ENCODE measurements at regions not wholly inside any gene's neighbourhood (a gene's known extent, or its start where the extent isn't known, plus 50 kb on each side); places are given as distances from the start of the nearest gene placed in this dataset.
"Not testable (repeated sequence)": the region's sequence is repeated elsewhere in the genome, so short reads cannot be mapped to it uniquely, and the experiment has no call there.

DNA sequence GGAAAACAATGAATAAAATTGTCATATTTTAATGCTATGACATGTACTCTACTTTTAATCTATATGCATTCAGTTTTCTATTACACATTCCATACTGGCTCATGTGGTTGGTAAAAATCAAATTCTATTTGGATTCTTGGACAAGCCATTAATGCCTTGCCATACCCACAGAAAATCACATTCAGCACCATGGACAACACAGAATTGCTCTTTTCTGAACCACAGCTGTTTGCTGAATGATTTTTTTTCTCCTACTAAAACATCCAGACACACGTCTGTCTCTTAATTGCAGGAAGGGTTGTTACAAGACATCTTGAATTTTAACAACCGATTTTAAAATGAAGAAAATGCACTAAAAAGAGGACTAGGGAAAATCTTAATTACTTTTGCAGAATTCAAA, 675.6 kb downstream of the BRINP1 start:
- Mint-ChIP-seq H3K27ac (no peak overlapping the region), H3K9me3 (peaks cover 0 to 17% (median 0%) of the 10 kb centered on the region in 7 donors), H3K4me3 (no peak overlapping the region), H3K4me1 (peaks cover 0 to 6% (median 0%) of the 10 kb centered on the region in 3 donors), H3K36me3 (no peaks in the 10 kb centered on the region), H3K27me3 (no peaks in the 10 kb centered on the region)
- DNase-seq (no peak), ATAC-seq (ENCODE audit: low read depth in 2 of 2) (no peak)

- not testable (repeated sequence) for DNase-seq; H3K4me1 Mint-ChIP-seq; H3K36me3 Mint-ChIP-seq; H3K27ac Mint-ChIP-seq; H3K27me3 Mint-ChIP-seq; ATAC-seq (ENCODE audit: low read depth in 2 of 2)
- Mint-ChIP-seq H3K9me3 (peaks cover 0 to 17% (median 3%) of the 10 kb centered on the region in 7 donors), H3K4me3 (peak overlapping the region in 1 of 8 donors; percentile 29)
Observed at GRCh38 chr9:118695249-118695648, 674.0 kb downstream of the BRINP1 start.

GRCh38 chr9:118701985-118702384, 667.2 kb downstream of the BRINP1 start:
- H3K4me3 Mint-ChIP-seq: no peak overlapping the region
- H3K27ac Mint-ChIP-seq: no peak overlapping the region
- H3K4me1 Mint-ChIP-seq: no peaks in the 10 kb centered on the region
- H3K27me3 Mint-ChIP-seq: no peaks in the 10 kb centered on the region
- peaks cover 0 to 12% (median 2%) of the 10 kb centered on the region in 7 donors for H3K9me3 Mint-ChIP-seq
- DNase-seq: no peak
- no peak for ATAC-seq (ENCODE audit: low read depth in 2 of 2)
- no peaks in the 10 kb centered on the region for H3K36me3 Mint-ChIP-seq

GRCh38 chr9:118711843-118712242, 657.4 kb downstream of the BRINP1 start:
- no peak overlapping the region for H3K4me3 Mint-ChIP-seq
- no peak for ATAC-seq (ENCODE audit: low read depth in 2 of 2)
- H3K27ac Mint-ChIP-seq: no peak overlapping the region

GRCh38 chr9:118721276-118721675, 648.0 kb downstream of the BRINP1 start:
- Mint-ChIP-seq H3K27ac (no peak overlapping the region), H3K27me3 (no peaks in the 10 kb centered on the region), H3K9me3 (peaks cover 4 to 17% (median 9%) of the 10 kb centered on the region in 7 donors), H3K4me3 (no peak overlapping the region), H3K4me1 (no peaks in the 10 kb centered on the region), H3K36me3 (no peaks in the 10 kb centered on the region)
- ATAC-seq (ENCODE audit: low read depth in 2 of 2) (no peak), DNase-seq (no peak)

More at GRCh38 chr9:118711843-118712242, 657.4 kb downstream of the BRINP1 start:
- DNase-seq: no peak
- H3K9me3 Mint-ChIP-seq: peaks cover 0 to 4% (median 0%) of the 10 kb centered on the region in 7 donors
- no peaks in the 10 kb centered on the region for H3K4me1 Mint-ChIP-seq
- H3K36me3 Mint-ChIP-seq: no peaks in the 10 kb centered on the region
- no peaks in the 10 kb centered on the region for H3K27me3 Mint-ChIP-seq

- H3K27ac Mint-ChIP-seq: no peak overlapping the region
- DNase-seq: no peak
- H3K27me3 Mint-ChIP-seq: no peaks in the 10 kb centered on the region
- H3K4me1 Mint-ChIP-seq: no peaks in the 10 kb centered on the region
- no peaks in the 10 kb centered on the region for H3K36me3 Mint-ChIP-seq
- no peak for ATAC-seq (ENCODE audit: low read depth in 2 of 2)
- H3K4me3 Mint-ChIP-seq: peak overlapping the region in 1 of 8 donors; percentile 2
- peaks cover 4 to 17% (median 11%) of the 10 kb centered on the region in 7 donors for H3K9me3 Mint-ChIP-seq
Observed at GRCh38 chr9:118721923-118722322, 647.3 kb downstream of the BRINP1 start.

DNA sequence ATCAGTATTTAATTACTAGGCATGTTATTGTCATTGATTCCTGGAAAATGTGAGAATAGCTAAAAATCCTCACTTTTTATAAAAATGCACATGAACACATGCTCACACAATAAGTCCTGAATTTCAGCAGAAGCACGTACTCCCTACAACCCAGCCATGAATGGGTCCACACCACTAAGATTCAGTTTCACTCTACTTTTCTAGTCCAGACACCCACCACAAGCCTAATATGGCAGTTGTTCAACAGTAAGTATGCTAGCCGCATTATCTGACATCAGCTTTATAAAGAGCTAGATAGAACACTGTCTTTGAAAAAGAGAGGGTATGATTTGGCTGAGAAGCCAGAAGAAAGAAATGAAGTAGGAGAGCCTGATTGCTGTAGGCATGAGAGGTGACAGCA, 639.3 kb downstream of the BRINP1 start:
- H3K27ac Mint-ChIP-seq: no peak overlapping the region

GRCh38 chr9:118732998-118733397, 636.2 kb downstream of the BRINP1 start:
- no peaks in the 10 kb centered on the region for H3K27me3 Mint-ChIP-seq
- H3K9me3 Mint-ChIP-seq: peaks cover 15 to 26% (median 20%) of the 10 kb centered on the region in 7 donors
- ATAC-seq (ENCODE audit: low read depth in 2 of 2) (no peak), DNase-seq (no peak)
- H3K4me1 Mint-ChIP-seq: no peaks in the 10 kb centered on the region
- no peak overlapping the region for H3K27ac Mint-ChIP-seq
- H3K36me3 Mint-ChIP-seq: peaks cover 3 to 7% of the 10 kb centered on the region in 2 donors
- H3K4me3 Mint-ChIP-seq: no peak overlapping the region

More for the DNA sequence above, 639.3 kb downstream of the BRINP1 start:
- no peaks in the 10 kb centered on the region for H3K4me1 Mint-ChIP-seq
- no peaks in the 10 kb centered on the region for H3K27me3 Mint-ChIP-seq
- no peak for DNase-seq
- H3K4me3 Mint-ChIP-seq: no peak overlapping the region
- ATAC-seq (ENCODE audit: low read depth in 2 of 2): no peak
- peaks cover 5 to 15% (median 10%) of the 10 kb centered on the region in 7 donors for H3K9me3 Mint-ChIP-seq
- H3K36me3 Mint-ChIP-seq: no peaks in the 10 kb centered on the region

DNA sequence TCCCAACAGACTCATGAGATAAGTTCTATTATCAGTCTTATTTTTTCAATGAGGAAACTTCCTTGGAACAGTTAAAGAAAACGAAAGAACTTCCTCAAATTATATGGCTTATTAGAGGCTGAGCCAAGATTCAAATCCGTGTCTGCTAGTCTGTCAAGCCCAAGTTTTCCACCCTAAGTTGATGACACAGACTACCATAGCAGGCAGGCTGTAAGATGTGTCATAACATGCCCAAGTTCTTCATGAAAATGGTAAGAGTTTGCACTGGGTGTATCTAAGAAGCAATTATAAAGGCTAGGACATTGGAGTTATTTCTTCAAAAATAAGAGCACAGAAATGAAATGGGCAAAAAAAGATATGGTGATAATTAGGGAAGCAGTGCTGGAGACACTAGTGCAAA, 634.5 kb downstream of the BRINP1 start:
- H3K27ac Mint-ChIP-seq: no peak overlapping the region
- DNase-seq (no peak), ATAC-seq (ENCODE audit: low read depth in 2 of 2) (no peak)
- H3K27me3 Mint-ChIP-seq: no peaks in the 10 kb centered on the region
- H3K4me3 Mint-ChIP-seq: no peak overlapping the region
- peaks cover 13 to 26% (median 20%) of the 10 kb centered on the region in 7 donors for H3K9me3 Mint-ChIP-seq
- peaks cover 3 to 7% of the 10 kb centered on the region in 2 donors for H3K36me3 Mint-ChIP-seq
- H3K4me1 Mint-ChIP-seq: no peaks in the 10 kb centered on the region

GRCh38 chr9:118736406-118736805, 632.8 kb downstream of the BRINP1 start:
- Mint-ChIP-seq H3K36me3 (peaks cover 3 to 7% of the 10 kb centered on the region in 2 donors), H3K4me3 (no peak overlapping the region), H3K4me1 (no peaks in the 10 kb centered on the region), H3K27me3 (no peaks in the 10 kb centered on the region), H3K27ac (no peak overlapping the region), H3K9me3 (peaks cover 15 to 26% (median 20%) of the 10 kb centered on the region in 7 donors)
- no peak for ATAC-seq (ENCODE audit: low read depth in 2 of 2)
- DNase-seq: no peak

- Mint-ChIP-seq H3K4me1 (no peaks in the 10 kb centered on the region), H3K9me3 (peaks cover 0 to 50% (median 9%) of the 10 kb centered on the region in 7 donors), H3K36me3 (no peaks in the 10 kb centered on the region), H3K27me3 (no peaks in the 10 kb centered on the region), H3K4me3 (no peak overlapping the region), H3K27ac (no peak overlapping the region)
- no peak for ATAC-seq (ENCODE audit: low read depth in 2 of 2)
- no peak for DNase-seq
Observed at GRCh38 chr9:118751077-118751847, 618.0 kb downstream of the BRINP1 start.

DNA sequence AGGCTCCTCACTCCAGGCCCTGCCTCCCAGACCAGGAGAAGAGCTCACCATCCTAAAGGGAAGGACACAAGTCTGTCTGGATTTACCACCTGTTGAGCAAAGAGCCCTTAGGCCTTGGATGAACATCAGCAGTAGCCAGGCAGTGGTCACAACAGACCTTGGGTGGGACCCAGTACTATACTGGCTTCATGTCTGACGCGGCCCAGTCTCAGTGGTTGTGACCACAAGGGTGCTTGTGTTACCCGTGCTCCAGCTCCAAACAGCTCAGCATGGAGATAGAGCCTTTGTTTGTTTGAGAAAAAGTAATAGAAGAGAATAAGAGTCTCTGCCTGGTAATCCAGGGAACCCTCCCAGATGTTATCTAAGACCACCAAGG, 617.4 kb downstream of the BRINP1 start:
- Mint-ChIP-seq H3K9me3 (peaks cover 0 to 52% (median 9%) of the 10 kb centered on the region in 7 donors), H3K4me3 (no peak overlapping the region), H3K4me1 (no peaks in the 10 kb centered on the region), H3K27ac (no peak overlapping the region), H3K36me3 (no peaks in the 10 kb centered on the region), H3K27me3 (no peaks in the 10 kb centered on the region)
- no peak for ATAC-seq (ENCODE audit: low read depth in 2 of 2)
- DNase-seq: no peak

DNA sequence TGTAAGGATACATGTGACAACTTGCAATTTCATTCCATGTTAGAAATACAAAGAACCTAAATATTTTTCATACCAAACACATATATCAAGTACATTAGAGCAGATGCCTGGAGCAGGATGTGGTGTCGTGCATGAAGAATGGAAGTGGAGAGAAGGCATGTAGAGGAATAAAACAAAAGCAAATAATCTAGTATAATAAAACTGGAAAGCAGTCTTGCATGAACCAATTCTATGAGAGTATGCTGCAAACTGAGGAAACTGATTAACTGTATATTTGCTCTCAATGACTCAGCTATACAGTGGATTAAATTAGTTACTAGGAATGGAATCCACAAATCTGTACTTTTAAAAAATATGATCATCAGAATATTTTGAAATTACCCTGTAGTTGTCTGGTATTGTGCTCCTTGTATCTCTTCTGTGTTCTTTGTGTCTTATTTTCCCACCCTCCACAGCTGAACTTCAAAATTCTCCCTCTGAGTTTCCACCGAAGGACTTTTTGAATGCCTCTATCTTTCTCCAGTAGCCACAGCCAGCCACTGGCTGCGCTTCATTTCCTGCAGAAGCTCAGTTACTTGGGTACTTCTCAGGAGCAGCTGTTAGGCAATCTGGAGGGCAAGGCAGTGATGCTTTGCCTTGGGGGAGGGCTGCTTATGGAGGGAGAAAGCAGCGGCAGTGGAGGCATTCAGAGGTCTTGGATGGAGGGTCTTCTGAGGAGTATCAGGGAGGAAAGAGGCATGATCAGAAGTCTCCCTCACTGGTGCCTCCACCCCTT, 608.0 kb downstream of the BRINP1 start:
- DNase-seq (no peak), ATAC-seq (ENCODE audit: low read depth in 2 of 2) (no peak)
- no peaks in the 10 kb centered on the region for H3K4me1 Mint-ChIP-seq
- peaks cover 5 to 15% (median 10%) of the 10 kb centered on the region in 7 donors for H3K9me3 Mint-ChIP-seq
- H3K36me3 Mint-ChIP-seq: no peaks in the 10 kb centered on the region
- H3K4me3 Mint-ChIP-seq: no peak overlapping the region
- no peak overlapping the region for H3K27ac Mint-ChIP-seq
- H3K27me3 Mint-ChIP-seq: no peaks in the 10 kb centered on the region

DNA sequence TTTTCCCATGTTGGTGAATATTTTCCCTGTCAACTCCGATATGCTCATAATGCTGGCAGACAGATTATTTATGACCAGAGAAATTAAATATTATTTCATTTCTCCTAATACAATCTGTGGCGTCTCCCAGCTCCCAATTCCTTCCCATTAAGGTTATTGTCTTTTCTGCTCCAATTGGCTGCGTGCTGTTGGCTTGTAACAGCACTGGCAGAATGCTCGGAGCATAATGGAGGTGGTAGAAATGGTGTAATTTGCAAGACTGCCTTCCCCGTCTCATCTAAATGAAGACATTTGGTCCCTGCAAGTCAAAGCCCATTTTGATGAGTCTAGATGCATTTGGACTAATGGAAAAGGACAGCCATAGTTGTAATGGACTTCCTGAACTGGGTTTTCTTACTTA, 601.7 kb downstream of the BRINP1 start:
- Mint-ChIP-seq H3K27me3 (no peaks in the 10 kb centered on the region), H3K4me1 (no peaks in the 10 kb centered on the region), H3K36me3 (no peaks in the 10 kb centered on the region), H3K4me3 (no peak overlapping the region), H3K27ac (no peak overlapping the region), H3K9me3 (peaks cover 0 to 8% (median 2%) of the 10 kb centered on the region in 7 donors)
- no peak for ATAC-seq (ENCODE audit: low read depth in 2 of 2)
- DNase-seq: no peak
